ENCODE measurements at regions not wholly inside any gene's neighbourhood (a gene's known extent, or its start where the extent isn't known, plus 50 kb on each side); places are given as distances from the start of the nearest gene placed in this dataset.

DNA sequence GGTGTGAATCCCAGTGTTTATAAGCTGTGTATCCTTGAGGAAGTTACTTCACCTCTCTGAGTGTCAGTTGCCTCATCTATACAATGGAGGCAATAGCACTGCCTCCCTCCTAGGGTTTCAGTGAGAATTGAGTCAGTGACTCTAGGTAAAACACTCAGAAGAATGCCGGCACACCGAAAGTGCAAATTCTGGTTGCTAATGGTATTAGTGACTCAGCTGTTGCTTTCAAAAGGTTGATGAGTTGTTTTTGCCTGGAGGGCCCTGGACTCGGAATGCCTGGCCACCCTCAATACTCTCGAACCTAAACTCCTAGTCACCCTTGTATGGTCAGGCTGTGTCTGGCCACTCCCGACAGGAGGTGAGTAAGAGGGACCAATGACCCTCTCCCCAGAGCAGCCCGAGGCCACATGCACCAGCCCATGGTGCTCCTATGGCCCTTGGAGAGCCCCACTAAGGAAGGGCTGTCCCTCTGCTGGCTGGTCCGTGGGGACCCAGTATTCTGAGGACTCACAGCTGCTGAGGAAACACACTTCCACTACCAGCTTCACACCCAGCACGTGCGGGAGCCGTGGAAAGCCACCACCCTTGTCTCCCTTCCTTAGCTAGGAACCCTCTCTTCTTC lies 60.2 kb downstream of the CALML3 start:
- H3K27me3 ChIP-seq (ENCODE audit: control insufficient read depth in 2 of 2, insufficient read depth in 2 of 2, low read length in 2 of 2): peaks cover 0 to 7% of the 10 kb centered on the region in 2 experiments; a peak in 1 of 5 replicates
- FAIRE-seq: no peak
- CTCF ChIA-PET (ENCODE audit: low intra/inter-chr PET ratio): no interaction called here

More for the DNA sequence above, 60.2 kb downstream of the CALML3 start:
- no peak overlapping the region for H3K27ac ChIP-seq (ENCODE audit: extremely low read depth, low read depth, low read length)
- H3K4me2 ChIP-seq (ENCODE audit: insufficient read depth, low read length): no peak overlapping the region
- ATAC-seq: peak; percentile 45
- WGBS (ENCODE audit: insufficient coverage, low coverage, missing lambda C conversion rate): 24% methylated on average over 10 of the region's 10 CpGs
- POLR2A ChIA-PET: interaction anchor here (0.7 to 0.8 kb wide), 2 partner anchors 138 to 302 kb away, joined by 3 read pairs; no protein-coding TSS in a partner anchor
- 0 out of 4 replicates have a peak overlapping the region, but pooled peaks of 1 of the 2 experiments have one; percentile 42 for H3K9ac ChIP-seq (ENCODE audit: insufficient read depth in 1 of 2, low read depth in 2 of 2, low read length in 2 of 2)
- no peaks in the 10 kb centered on the region for H3K79me2 ChIP-seq (ENCODE audit: control insufficient read depth, insufficient read depth, low read length)
- no peaks in the 10 kb centered on the region for H3K9me1 ChIP-seq (ENCODE audit: control insufficient read depth, insufficient read depth, low read length)
- no peaks in the 10 kb centered on the region for H4K20me1 ChIP-seq (replicated peaks; ENCODE audit: control insufficient read depth, insufficient read depth, low read length)
- H3K9me3 ChIP-seq (replicated peaks; ENCODE audit: control insufficient read depth, insufficient read depth, low read depth, low read length): no peaks in the 10 kb centered on the region
- BruUV-seq (replicated peaks): no TSS peak
- TF ChIP-seq ARID4B (CRISPR knock-in tag; IDR thresholded peaks at IDR 0.05) (no peak), ZFP36 (IDR thresholded peaks at IDR 0.05; ENCODE audit: low read depth, low read length, partially characterized antibody) (peak; percentile 36), ZNF431 (CRISPR knock-in tag; IDR thresholded peaks at IDR 0.05) (no peak), L3MBTL2 (IDR thresholded peaks at IDR 0.05) (0 out of 2 replicates have a peak, but pooled peaks have one; percentile 40), NFIX (CRISPR knock-in tag; IDR thresholded peaks at IDR 0.05; ENCODE audit: low read depth) (no peak), IRF2 (CRISPR knock-in tag; IDR thresholded peaks at IDR 0.05) (no peak)
- TF ChIP-seq, protein P1, sequence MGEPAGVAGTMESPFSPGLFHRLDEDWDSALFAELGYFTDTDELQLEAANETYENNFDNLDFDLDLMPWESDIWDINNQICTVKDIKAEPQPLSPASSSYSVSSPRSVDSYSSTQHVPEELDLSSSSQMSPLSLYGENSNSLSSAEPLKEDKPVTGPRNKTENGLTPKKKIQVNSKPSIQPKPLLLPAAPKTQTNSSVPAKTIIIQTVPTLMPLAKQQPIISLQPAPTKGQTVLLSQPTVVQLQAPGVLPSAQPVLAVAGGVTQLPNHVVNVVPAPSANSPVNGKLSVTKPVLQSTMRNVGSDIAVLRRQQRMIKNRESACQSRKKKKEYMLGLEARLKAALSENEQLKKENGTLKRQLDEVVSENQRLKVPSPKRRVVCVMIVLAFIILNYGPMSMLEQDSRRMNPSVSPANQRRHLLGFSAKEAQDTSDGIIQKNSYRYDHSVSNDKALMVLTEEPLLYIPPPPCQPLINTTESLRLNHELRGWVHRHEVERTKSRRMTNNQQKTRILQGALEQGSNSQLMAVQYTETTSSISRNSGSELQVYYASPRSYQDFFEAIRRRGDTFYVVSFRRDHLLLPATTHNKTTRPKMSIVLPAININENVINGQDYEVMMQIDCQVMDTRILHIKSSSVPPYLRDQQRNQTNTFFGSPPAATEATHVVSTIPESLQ (CRISPR knock-in tag; IDR thresholded peaks at IDR 0.05): no peak
- DNase-seq (ENCODE audit: extremely low read depth in 1 of 4, low spot score in 3 of 4): no peak
- intact Hi-C loops (cut with micrococcal nuclease) (no loop called here), in situ Hi-C loops (cut with MboI) (no loop called here)
- H2AFZ ChIP-seq (ENCODE audit: low read depth, low read length): peak overlapping the region; percentile 34; the same call in 1 of the 2 replicates
- H3K4me1 ChIP-seq (replicated peaks in 1 of 2; ENCODE audit: control insufficient read depth in 2 of 2, insufficient read depth in 2 of 2, low read length in 2 of 2): peaks cover 10 to 11% of the 10 kb centered on the region in 2 experiments
- no peak overlapping the region for H3K4me3 ChIP-seq
- H3K36me3 ChIP-seq (ENCODE audit: control insufficient read depth, insufficient read depth, low read length): no peaks in the 10 kb centered on the region

All from K562 (cell line).